HepG2 (cell line): ENCODE measurements at regions not wholly inside any gene's neighbourhood (a gene's known extent, or its start where the extent isn't known, plus 50 kb on each side); places are given as distances from the start of the nearest gene placed in this dataset.

Source experiments
- KLF6 ChIP-seq: IDR thresholded peaks from 2 replicates; pipeline ENCODE4 v1.8.0; 2016; ENCODE audit warnings: missing biosample characterization, missing genetic modification reagents
- POLR2A ChIP-seq, 2 experiments: IDR thresholded peaks; 2 replicates each; pipeline ENCODE4 v1.6.1; 2011; ENCODE audit warnings: low read depth in 2 of 2, low read length in 2 of 2, mild to moderate bottlenecking in 1 of 2, moderate library complexity in 1 of 2; ENCODE audit not compliant: insufficient read depth in 1 of 2
- RBM39 ChIP-seq: fragments of 200-400 bp; formaldehyde crosslinking; IDR thresholded peaks from one replicate; pipeline ENCODE4 v1.6.1; 2018; ENCODE audit warnings: antibody characterized with exemption, mild to moderate bottlenecking, low read depth, low read length; ENCODE audit not compliant: poor library complexity, severe bottlenecking
- ZNF142 ChIP-seq: sonication (generic); formaldehyde crosslinking; IDR thresholded peaks from 2 replicates; pipeline ENCODE4 v1.4.0; 2020; ENCODE audit warnings: missing genetic modification reagents
- ZNF451 ChIP-seq: sonication (generic); formaldehyde crosslinking; IDR thresholded peaks from 2 replicates; pipeline ENCODE4 v1.5.0; 2020; ENCODE audit warnings: mild to moderate bottlenecking, missing genetic modification reagents
- ZNF646 ChIP-seq: sonication (generic); formaldehyde crosslinking; IDR thresholded peaks from 2 replicates; pipeline ENCODE4 v1.9.0; 2021; ENCODE audit warnings: mild to moderate bottlenecking, missing genetic modification reagents

- no peak for TF ChIP-seq ZNF646
- no peak for TF ChIP-seq KLF6 (CRISPR knock-in tag)
- no peak for TF ChIP-seq ZNF451 (CRISPR knock-in tag)
- TF ChIP-seq POLR2A (IDR thresholded peaks at IDR 0.05; ENCODE audit: insufficient read depth in 1 of 2, low read depth in 2 of 2, low read length in 2 of 2): no peak
- no peak for TF ChIP-seq RBM39
- no peak for TF ChIP-seq ZNF142 (CRISPR knock-in tag)
Measured at GRCh38 chr7:25970911-25971310, 181.1 kb upstream of the NFE2L3 start (continued).
